Suppressor macrophage treated with lipopolysaccharide for 4 hours (primary cell): ENCODE measurements at regions not wholly inside any gene's neighbourhood (a gene's known extent, or its start where the extent isn't known, plus 50 kb on each side); places are given as distances from the start of the nearest gene placed in this dataset.
A peak's percentile ranks its signal among the peaks of the same experiment; 100 is the strongest.
"Not testable (repeated sequence)": the region's sequence is repeated elsewhere in the genome, so short reads cannot be mapped to it uniquely, and the experiment has no call there.

Experiments
- DNase-seq: peaks from one replicate; pipeline ENCODE4 v3.0.0-alpha.2; 2020

GRCh38 chr15:20344601-20345400 lies 196.8 kb downstream of the GOLGA6L6 start:
- DNase-seq, result no peak

- DNase-seq, result not testable (repeated sequence)
Measured at GRCh38 chr15:20343395-20344211, 198.0 kb downstream of the GOLGA6L6 start.

- not testable (repeated sequence) for DNase-seq
Measured at GRCh38 chr15:20342601-20343394, 198.8 kb downstream of the GOLGA6L6 start.

GRCh38 chr15:20341901-20342600 lies 199.5 kb downstream of the GOLGA6L6 start:
- peak; percentile 15 for DNase-seq

- DNase-seq, result peak; percentile 8
Measured at GRCh38 chr15:20340931-20341661, 200.5 kb downstream of the GOLGA6L6 start.

- no peak for DNase-seq
Measured at GRCh38 chr15:20340331-20340811, 201.2 kb downstream of the GOLGA6L6 start.

- DNase-seq, result not testable (repeated sequence)
Measured at GRCh38 chr15:20339086-20339791, 202.4 kb downstream of the GOLGA6L6 start.

- DNase-seq, result not testable (repeated sequence)
Measured at GRCh38 chr15:20338671-20339070, 202.9 kb downstream of the GOLGA6L6 start.

- DNase-seq, result not testable (repeated sequence)
Measured at GRCh38 chr15:20337238-20337637, 204.4 kb downstream of the GOLGA6L6 start.

GRCh38 chr15:20334451-20334850 lies 207.1 kb downstream of the GOLGA6L6 start:
- DNase-seq, result not testable (repeated sequence)

- not testable (repeated sequence) for DNase-seq
Measured at GRCh38 chr15:20325751-20326150, 215.8 kb downstream of the GOLGA6L6 start.

GRCh38 chr15:20317132-20317531 lies 224.5 kb downstream of the GOLGA6L6 start:
- DNase-seq, result not testable (repeated sequence)

GRCh38 chr15:20311014-20311680 lies 230.5 kb downstream of the GOLGA6L6 start:
- not testable (repeated sequence) for DNase-seq

GRCh38 chr15:20310603-20311002 lies 231.0 kb downstream of the GOLGA6L6 start:
- DNase-seq, result no peak

GRCh38 chr15:20309966-20310365 lies 231.6 kb downstream of the GOLGA6L6 start:
- DNase-seq, result not testable (repeated sequence)

GRCh38 chr15:20309395-20309794 lies 232.2 kb downstream of the GOLGA6L6 start:
- DNase-seq, result not testable (repeated sequence)

- DNase-seq, result not testable (repeated sequence)
Measured at GRCh38 chr15:20308027-20308690, 233.4 kb downstream of the GOLGA6L6 start.

GRCh38 chr15:20307137-20307536 lies 234.5 kb downstream of the GOLGA6L6 start:
- not testable (repeated sequence) for DNase-seq

GRCh38 chr15:20306497-20307106 lies 235.0 kb downstream of the GOLGA6L6 start:
- not testable (repeated sequence) for DNase-seq
